C4-2B (cell line): ENCODE measurements at regions not wholly inside any gene's neighbourhood (a gene's known extent, or its start where the extent isn't known, plus 50 kb on each side); places are given as distances from the start of the nearest gene placed in this dataset.
"Not testable (repeated sequence)": the region's sequence is repeated elsewhere in the genome, so short reads cannot be mapped to it uniquely, and the experiment has no call there.

Experiments used
- H3K27ac ChIP-seq: fragments of 450-650 bp; 2 replicates; pipeline ENCODE4 v1.5.1; 2017
- ZFX ChIP-seq: fragments of 450-650 bp; IDR thresholded peaks from 2 replicates; pipeline ENCODE4 v1.6.1; 2017
- TF ChIP-seq, protein P1 (sequence below): fragments of 450-650 bp; conservative IDR thresholded peaks from 2 replicates; pipeline ENCODE4 v1.5.1; 2017; ENCODE audit warnings: mild to moderate bottlenecking

DNA sequence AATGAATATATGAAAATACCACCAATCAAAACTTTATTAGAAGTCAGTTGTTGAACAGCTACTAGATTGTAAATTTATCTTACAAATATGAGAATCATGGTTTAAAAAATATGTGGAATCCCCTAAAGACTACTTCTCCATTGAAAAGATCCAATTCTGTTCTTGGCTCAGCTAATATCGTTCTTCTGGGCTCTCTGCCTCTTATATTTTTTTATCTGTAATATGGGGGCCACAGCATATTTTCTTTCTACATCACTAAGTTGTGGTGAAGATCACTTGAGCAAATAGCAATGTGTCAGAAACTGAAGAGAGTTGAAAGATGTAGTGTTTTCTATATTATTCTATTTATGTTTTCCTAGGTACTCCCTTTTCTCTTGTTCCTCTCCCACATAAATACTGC, 198.1 kb downstream of the FZD1 start:
- no peak overlapping the region for H3K27ac ChIP-seq
- TF ChIP-seq ZFX = no peak
- TF ChIP-seq, protein P1, sequence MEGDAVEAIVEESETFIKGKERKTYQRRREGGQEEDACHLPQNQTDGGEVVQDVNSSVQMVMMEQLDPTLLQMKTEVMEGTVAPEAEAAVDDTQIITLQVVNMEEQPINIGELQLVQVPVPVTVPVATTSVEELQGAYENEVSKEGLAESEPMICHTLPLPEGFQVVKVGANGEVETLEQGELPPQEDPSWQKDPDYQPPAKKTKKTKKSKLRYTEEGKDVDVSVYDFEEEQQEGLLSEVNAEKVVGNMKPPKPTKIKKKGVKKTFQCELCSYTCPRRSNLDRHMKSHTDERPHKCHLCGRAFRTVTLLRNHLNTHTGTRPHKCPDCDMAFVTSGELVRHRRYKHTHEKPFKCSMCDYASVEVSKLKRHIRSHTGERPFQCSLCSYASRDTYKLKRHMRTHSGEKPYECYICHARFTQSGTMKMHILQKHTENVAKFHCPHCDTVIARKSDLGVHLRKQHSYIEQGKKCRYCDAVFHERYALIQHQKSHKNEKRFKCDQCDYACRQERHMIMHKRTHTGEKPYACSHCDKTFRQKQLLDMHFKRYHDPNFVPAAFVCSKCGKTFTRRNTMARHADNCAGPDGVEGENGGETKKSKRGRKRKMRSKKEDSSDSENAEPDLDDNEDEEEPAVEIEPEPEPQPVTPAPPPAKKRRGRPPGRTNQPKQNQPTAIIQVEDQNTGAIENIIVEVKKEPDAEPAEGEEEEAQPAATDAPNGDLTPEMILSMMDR = no peak

DNA sequence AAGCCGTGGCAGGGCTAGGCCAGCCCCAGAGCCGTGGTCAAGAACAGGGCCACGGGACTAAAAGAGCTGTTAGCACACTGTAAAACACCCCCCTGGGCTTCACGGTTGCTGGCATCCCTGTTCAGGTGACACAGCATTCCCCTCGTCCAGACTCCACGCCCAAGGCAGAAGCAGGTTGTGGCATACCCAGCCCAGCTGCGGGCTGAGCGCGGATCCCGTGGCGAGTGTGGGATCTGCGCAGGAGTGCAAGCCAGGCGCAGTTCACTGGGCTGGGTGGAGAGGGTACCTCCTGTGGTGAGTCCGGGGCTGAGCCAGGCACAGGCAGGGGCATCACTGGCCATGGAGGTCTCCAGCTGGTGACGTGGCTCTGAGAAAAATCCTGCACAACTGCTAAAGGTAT, 199.1 kb downstream of the FZD1 start:
- H3K27ac ChIP-seq = no peak overlapping the region
- no peak for TF ChIP-seq ZFX
- TF ChIP-seq, protein P1 = no peak

DNA sequence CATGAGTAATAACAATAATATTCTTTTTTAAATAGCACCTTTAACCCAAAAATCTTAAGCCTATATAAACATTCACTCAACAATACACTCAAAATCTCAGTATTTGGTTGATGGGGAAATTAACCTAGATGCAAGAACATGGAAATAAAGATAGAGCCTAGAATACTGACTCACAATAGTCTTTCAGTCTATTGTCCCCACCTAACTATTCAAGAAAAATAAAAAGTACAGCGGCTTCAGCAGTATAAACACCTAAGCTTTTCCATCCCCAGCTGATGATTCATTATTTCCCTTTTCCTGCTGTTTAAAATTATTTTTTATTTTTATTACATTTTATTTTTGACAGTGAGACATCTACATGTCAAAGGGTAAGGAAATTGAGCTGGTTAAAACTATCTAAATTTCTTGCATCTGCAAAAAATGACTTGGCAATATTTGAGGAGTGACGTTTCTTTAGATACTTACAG, 201.4 kb downstream of the FZD1 start:
- TF ChIP-seq ZFX = no peak
- TF ChIP-seq, protein P1 = no peak
- no peak overlapping the region for H3K27ac ChIP-seq

DNA sequence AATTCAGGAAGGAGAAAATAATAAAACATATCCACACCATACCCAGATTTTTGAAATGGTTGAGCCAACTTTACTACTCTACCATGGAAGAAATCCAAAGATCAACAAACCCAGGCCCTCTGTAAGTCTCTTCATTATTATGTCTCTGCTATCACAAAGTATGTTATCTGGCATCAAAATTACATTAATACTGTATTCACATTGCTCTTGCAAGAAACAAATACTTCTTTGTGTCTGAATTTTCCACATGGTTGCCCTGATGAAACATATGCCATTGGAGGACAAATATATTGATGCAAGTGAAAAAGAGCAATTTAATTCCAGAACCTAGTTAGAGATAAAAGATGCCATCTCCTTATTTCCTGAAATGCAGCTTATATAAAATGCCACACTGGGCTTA, 204.0 kb downstream of the FZD1 start:
- H3K27ac ChIP-seq = no peak overlapping the region
- TF ChIP-seq, protein P1 = no peak
- TF ChIP-seq ZFX = no peak

DNA sequence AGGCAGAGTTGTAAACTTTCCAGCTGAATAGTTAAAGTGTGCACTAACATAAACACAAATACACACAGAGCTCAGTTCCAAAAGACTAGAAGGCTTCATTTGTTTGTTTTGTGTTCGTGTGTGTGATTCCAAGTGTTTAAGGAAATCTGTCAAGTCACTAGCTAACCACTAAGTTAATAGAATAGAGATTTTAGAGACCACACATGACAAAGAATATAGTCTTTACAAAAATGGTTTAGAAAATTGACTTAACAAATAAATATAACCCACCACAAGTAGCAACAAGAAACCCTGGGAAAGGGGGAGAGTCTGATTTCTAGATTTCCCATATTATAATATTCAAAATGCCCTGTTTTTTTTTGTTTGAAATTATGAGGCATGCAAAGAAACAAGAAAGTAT, 209.4 kb downstream of the FZD1 start:
- no peak overlapping the region for H3K27ac ChIP-seq
- TF ChIP-seq, protein P1 = no peak

DNA sequence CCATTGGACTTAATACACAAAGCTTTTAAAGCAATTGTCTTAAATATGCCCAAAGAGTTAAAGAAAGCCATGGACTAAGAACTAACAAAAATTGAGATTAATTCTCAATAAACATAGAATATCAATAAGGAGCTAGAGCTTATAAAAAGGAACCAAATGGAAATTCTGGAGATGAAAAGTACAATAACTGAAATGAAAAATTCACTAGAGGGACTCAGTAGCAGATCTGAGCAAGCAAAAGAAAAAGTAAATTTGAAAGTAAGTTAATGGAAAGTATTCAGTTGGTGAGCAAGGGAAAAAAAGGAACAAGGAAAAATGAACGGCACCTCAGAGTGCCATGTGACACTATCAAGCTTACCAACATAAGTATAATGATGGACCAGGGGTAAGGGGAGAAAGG, 209.8 kb downstream of the FZD1 start:
- TF ChIP-seq ZFX = no peak
- TF ChIP-seq, protein P1 = no peak
- H3K27ac ChIP-seq = no peak overlapping the region

DNA sequence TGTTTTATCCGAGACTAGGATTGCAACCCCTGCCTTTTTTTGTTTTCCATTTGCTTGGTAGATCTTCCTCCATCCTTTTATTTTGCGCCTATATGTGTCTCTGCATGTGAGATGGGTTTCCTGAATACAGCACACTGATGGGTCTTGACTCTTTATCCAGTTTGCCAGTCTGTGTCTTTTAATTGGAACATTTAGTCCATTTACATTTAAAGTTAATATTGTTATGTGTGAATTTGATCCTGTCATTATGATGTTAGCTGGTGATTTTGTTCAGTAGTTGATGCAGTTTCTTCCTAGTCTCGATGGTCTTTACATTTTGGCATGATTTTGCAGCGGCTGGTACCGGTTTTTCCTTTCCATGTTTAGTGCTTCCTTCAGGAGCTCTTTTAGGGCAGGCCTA, 216.2 kb downstream of the FZD1 start:
- H3K27ac ChIP-seq = not testable (repeated sequence)

DNA sequence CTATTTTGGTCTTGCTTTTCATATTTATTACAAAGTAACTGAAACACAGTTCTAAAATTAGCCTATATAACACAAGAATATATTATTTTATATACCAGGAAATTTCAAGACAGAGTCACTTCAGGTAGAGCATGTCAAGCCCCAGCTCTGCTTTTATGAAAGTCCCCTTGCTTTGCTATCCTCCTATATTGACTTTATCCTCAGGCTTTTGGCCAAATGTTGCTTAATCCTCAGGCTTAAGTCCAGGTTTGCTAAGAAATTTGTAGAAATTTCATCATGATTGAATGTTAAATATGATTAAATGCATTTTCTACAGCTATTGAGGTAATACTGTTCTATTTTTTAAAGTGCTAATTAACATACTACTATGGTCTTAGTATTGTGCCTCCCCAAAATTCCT, 227.6 kb downstream of the FZD1 start:
- TF ChIP-seq, protein P1 = no peak
- no peak for TF ChIP-seq ZFX

More for the DNA sequence above, 227.6 kb downstream of the FZD1 start:
- no peak overlapping the region for H3K27ac ChIP-seq
